ENCODE measurements at regions not wholly inside any gene's neighbourhood (a gene's known extent, or its start where the extent isn't known, plus 50 kb on each side); places are given as distances from the start of the nearest gene placed in this dataset.

DNA sequence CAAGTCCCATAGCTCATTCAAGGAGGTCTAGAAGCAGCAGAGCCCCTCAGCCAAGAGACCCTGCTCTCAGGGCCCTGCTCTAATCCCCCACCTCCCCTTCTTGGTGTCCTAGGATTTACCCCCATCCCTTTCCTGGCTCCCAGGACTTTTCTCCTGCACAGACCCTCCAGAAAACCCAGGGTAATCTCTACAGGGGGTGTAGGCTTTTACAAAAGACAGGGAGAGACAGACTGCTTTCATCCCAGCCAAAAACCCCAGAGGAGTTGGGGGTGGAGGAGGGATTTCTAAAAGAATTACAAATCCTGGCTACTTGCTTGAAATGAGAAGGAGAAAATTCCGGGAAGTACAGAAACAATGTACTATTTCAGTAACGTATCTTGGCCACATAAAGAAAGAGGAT, 133.3 kb downstream of the TNFSF13B start:
- H3K9ac ChIP-seq = no peak overlapping the region
- 14% methylated on average over 2 of the region's 2 CpGs for WGBS (ENCODE audit: low lambda C conversion rate)
- ChIA-PET CTCF (no interaction called here), POLR2A (no interaction called here)
- no peaks in the 10 kb centered on the region for H4K20me1 ChIP-seq (ENCODE audit: insufficient read depth)
- TF ChIP-seq JUND (IDR thresholded peaks at IDR 0.05) = no peak
- no peak for TF ChIP-seq TAF1 (IDR thresholded peaks at IDR 0.05; ENCODE audit: borderline replicate concordance, low read depth, low read length)
- TF ChIP-seq, protein P1, sequence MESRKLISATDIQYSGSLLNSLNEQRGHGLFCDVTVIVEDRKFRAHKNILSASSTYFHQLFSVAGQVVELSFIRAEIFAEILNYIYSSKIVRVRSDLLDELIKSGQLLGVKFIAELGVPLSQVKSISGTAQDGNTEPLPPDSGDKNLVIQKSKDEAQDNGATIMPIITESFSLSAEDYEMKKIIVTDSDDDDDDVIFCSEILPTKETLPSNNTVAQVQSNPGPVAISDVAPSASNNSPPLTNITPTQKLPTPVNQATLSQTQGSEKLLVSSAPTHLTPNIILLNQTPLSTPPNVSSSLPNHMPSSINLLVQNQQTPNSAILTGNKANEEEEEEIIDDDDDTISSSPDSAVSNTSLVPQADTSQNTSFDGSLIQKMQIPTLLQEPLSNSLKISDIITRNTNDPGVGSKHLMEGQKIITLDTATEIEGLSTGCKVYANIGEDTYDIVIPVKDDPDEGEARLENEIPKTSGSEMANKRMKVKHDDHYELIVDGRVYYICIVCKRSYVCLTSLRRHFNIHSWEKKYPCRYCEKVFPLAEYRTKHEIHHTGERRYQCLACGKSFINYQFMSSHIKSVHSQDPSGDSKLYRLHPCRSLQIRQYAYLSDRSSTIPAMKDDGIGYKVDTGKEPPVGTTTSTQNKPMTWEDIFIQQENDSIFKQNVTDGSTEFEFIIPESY (IDR thresholded peaks at IDR 0.05; ENCODE audit: borderline replicate concordance, low read depth) = no peak
- TF ChIP-seq RCOR1 (IDR thresholded peaks at IDR 0.05; ENCODE audit: low read length) = no peak
- no peak for TF ChIP-seq MXI1 (IDR thresholded peaks at IDR 0.05; ENCODE audit: low read depth, low read length)
- TF ChIP-seq, protein P2, sequence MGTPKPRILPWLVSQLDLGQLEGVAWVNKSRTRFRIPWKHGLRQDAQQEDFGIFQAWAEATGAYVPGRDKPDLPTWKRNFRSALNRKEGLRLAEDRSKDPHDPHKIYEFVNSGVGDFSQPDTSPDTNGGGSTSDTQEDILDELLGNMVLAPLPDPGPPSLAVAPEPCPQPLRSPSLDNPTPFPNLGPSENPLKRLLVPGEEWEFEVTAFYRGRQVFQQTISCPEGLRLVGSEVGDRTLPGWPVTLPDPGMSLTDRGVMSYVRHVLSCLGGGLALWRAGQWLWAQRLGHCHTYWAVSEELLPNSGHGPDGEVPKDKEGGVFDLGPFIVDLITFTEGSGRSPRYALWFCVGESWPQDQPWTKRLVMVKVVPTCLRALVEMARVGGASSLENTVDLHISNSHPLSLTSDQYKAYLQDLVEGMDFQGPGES (IDR thresholded peaks at IDR 0.05; ENCODE audit: low read depth, low read length) = no peak
- TF ChIP-seq EP300 (IDR thresholded peaks at IDR 0.05; ENCODE audit: borderline replicate concordance in 1 of 2, low read depth in 1 of 2, low read length in 1 of 2) = no peak
- TF ChIP-seq GABPA (IDR thresholded peaks at IDR 0.05; ENCODE audit: low read depth) = no peak
- TF ChIP-seq, protein P3, sequence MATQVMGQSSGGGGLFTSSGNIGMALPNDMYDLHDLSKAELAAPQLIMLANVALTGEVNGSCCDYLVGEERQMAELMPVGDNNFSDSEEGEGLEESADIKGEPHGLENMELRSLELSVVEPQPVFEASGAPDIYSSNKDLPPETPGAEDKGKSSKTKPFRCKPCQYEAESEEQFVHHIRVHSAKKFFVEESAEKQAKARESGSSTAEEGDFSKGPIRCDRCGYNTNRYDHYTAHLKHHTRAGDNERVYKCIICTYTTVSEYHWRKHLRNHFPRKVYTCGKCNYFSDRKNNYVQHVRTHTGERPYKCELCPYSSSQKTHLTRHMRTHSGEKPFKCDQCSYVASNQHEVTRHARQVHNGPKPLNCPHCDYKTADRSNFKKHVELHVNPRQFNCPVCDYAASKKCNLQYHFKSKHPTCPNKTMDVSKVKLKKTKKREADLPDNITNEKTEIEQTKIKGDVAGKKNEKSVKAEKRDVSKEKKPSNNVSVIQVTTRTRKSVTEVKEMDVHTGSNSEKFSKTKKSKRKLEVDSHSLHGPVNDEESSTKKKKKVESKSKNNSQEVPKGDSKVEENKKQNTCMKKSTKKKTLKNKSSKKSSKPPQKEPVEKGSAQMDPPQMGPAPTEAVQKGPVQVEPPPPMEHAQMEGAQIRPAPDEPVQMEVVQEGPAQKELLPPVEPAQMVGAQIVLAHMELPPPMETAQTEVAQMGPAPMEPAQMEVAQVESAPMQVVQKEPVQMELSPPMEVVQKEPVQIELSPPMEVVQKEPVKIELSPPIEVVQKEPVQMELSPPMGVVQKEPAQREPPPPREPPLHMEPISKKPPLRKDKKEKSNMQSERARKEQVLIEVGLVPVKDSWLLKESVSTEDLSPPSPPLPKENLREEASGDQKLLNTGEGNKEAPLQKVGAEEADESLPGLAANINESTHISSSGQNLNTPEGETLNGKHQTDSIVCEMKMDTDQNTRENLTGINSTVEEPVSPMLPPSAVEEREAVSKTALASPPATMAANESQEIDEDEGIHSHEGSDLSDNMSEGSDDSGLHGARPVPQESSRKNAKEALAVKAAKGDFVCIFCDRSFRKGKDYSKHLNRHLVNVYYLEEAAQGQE (IDR thresholded peaks at IDR 0.05; ENCODE audit: low read depth, low read length) = no peak
- no peak for TF ChIP-seq EZH2phosphoT487 (IDR thresholded peaks at IDR 0.05; ENCODE audit: borderline replicate concordance, low read depth)
- TF ChIP-seq NRF1 (IDR thresholded peaks at IDR 0.05; ENCODE audit: low read depth, low read length) = no peak
- no peak for TF ChIP-seq NFIC (IDR thresholded peaks at IDR 0.05; ENCODE audit: borderline replicate concordance)
- TF ChIP-seq RAD21 (IDR thresholded peaks at IDR 0.05; ENCODE audit: low read length) = no peak
- TF ChIP-seq, protein P4, sequence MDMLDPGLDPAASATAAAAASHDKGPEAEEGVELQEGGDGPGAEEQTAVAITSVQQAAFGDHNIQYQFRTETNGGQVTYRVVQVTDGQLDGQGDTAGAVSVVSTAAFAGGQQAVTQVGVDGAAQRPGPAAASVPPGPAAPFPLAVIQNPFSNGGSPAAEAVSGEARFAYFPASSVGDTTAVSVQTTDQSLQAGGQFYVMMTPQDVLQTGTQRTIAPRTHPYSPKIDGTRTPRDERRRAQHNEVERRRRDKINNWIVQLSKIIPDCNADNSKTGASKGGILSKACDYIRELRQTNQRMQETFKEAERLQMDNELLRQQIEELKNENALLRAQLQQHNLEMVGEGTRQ (IDR thresholded peaks at IDR 0.05; ENCODE audit: borderline replicate concordance, low read depth, low read length) = no peak
- TF ChIP-seq, protein P5, sequence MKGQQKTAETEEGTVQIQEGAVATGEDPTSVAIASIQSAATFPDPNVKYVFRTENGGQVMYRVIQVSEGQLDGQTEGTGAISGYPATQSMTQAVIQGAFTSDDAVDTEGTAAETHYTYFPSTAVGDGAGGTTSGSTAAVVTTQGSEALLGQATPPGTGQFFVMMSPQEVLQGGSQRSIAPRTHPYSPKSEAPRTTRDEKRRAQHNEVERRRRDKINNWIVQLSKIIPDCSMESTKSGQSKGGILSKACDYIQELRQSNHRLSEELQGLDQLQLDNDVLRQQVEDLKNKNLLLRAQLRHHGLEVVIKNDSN (IDR thresholded peaks at IDR 0.05; ENCODE audit: borderline replicate concordance, low read depth) = no peak
- TF ChIP-seq, protein P6, sequence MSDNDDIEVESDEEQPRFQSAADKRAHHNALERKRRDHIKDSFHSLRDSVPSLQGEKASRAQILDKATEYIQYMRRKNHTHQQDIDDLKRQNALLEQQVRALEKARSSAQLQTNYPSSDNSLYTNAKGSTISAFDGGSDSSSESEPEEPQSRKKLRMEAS (IDR thresholded peaks at IDR 0.05; ENCODE audit: low read depth) = no peak
- TF ChIP-seq FOXJ3 (CRISPR knock-in tag; IDR thresholded peaks at IDR 0.05) = no peak
- no peak overlapping the region for H3K27ac ChIP-seq (ENCODE audit: low read depth in 2 of 2, low read length in 1 of 2)
- H3K4me1 ChIP-seq (ENCODE audit: control insufficient read depth in 1 of 2, insufficient read depth in 2 of 2, low read depth in 1 of 2, low read length in 1 of 2) = no peaks in the 10 kb centered on the region
- H3K36me3 ChIP-seq (replicated peaks in 1 of 2; ENCODE audit: control insufficient read depth in 1 of 2, insufficient read depth in 2 of 2, low read length in 1 of 2) = no peaks in the 10 kb centered on the region
- no peaks in the 10 kb centered on the region for H3K9me2 ChIP-seq
- H3F3A ChIP-seq (replicated peaks; ENCODE audit: insufficient read depth) = no peaks in the 10 kb centered on the region
- no peak for DNase-seq
- no peaks in the 10 kb centered on the region for H3K9me3 ChIP-seq
- H3K4me3 ChIP-seq (ENCODE audit: low read depth in 2 of 2, low read length in 1 of 2) = no peak overlapping the region
- H3K4me2 ChIP-seq = no peak overlapping the region
- no peaks in the 10 kb centered on the region for H3K79me2 ChIP-seq (ENCODE audit: insufficient read depth)
- H3K27me3 ChIP-seq (ENCODE audit: insufficient read depth) = no peaks in the 10 kb centered on the region; the same call in 1 of the 2 replicates
- no peak overlapping the region for H2AFZ ChIP-seq (ENCODE audit: low read depth)

Data from SK-N-SH (cell line).